ACHN (cell line): ENCODE measurements at regions not wholly inside any gene's neighbourhood (a gene's known extent, or its start where the extent isn't known, plus 50 kb on each side); places are given as distances from the start of the nearest gene placed in this dataset.

Experiments
- DNase-seq: peaks from one replicate; pipeline ENCODE4 v3.0.0-alpha.2; 2015
- in situ Hi-C: cut with HindIII; loops from 2 replicates; pipeline ENCODE4 v1.10.0; 2017; ENCODE audit warnings: low sequenced_read_pairs, low pct_ligation_motif_present, low pct_unique_long_range_greater_than_20kb

DNA sequence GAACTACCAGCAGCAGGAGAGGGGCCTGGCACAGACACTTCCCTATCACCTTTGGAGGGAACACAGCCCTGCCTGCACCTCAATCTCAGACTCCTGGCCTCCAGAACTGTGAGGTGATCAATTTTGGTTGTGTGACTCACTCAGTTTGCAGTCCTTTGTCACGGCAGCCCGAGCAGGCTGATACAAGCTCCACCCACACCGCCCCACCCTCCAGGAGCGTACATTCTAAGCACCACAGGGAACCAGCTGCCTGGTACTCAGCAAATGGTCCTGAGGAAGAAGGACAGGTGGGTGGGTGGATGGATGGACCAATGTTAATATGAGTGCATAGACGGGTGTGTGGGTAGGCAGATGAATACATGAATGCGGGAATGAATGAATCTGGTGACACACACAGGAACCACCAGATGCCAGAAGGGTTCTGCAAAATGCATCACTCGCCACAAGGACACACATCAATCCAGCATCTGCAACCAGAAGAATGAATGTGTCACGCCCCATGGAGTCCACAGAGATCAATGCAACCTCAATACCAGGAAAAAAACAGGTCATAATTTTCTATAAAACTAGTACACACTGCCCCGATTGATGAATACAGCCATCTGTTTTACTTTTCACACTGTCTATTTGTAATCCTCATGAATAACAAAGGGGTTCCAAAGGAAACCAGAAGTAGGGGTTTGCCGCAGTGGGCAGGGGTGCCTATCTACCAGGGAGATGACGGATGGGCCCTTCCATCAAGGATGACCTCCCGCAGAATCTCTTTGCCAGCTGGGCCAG is 284.5 kb downstream of the NPHP4 start:
- no peak for DNase-seq
- in situ Hi-C loops, result no loop called here

DNA sequence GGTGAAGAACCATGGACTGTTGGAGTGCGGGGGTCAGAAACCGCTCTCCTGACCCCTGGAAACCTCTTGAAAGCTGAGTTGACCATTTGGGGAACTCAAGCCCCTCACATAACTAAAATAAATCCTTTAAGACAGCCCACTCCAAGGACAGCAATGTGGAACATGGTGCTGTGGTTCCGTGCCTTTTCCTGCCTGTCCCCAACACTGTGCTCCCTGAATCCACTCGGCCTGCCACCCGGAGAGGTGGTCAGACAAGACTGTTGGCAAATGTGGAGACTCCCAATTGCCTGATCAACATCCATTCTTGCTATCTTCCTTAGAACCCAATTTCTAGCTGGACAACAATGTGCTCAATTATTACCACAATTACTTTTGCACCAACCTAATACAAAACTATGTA is 286.0 kb downstream of the NPHP4 start:
- in situ Hi-C loops, result no loop called here
- no peak for DNase-seq

DNA sequence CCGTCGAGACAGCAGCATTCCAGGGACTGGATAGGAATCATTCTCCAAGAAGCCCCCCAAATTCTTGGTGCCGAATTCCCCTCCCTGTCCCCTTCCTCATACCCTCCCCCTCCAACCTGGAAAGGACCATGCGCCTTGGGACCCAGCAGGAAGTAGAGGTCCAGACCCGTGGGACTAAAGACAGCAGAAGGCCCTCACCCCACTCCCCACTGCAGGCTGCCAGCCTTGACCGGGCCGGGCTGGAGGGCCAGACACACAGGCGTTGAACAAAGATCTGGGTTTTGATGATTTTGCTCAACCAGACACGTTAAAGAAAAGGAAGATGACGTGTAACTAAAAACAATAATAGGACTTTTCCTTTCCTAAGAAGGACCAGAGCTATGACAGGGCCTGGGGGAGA is 286.5 kb downstream of the NPHP4 start:
- in situ Hi-C loops, result no loop called here
- DNase-seq, result no peak

- in situ Hi-C loops, result no loop called here
- no peak for DNase-seq
Observed at GRCh38 chr1:5704561-5705514, 287.4 kb downstream of the NPHP4 start.

DNA sequence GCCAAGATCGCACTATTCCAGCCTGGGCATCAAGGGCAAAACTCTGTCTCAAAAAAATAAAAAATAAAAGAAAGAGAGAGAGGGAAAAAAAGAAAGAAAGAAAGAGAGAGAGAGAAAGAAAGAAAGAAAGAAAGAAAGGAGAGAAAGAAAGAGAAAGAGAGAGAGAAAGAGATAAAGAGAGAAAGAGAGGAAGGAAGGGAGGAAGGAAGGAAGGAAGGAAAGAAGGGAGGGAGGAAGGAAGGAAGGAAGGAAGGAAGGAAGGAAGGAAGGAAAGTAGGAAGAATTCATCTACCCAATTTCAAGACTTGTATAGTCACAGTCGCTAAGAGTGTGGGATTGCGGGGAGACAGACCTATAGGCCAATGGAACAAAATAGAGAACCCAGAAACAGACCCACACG is 290.6 kb downstream of the NPHP4 start:
- in situ Hi-C loops, result no loop called here
- no peak for DNase-seq

DNA sequence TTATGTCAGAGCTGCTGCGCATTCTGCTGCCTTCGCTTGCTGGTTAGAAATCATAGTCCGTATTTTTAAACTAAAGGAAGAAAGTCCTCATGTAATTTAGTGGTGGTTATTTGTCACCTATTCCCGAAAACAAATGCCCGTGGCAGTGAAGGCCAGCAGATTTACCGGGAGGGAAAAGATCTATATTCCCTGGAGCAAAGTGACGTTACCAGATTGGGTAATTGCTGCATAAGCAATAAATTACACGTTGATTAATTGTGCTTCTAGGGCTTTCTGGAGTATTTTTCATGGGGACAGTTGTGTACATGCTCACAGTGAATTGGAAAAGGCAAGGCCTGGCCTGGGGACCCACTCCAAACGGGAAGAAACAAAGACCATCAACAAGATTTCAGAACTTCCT is 298.7 kb downstream of the NPHP4 start:
- no peak for DNase-seq
- in situ Hi-C loops, result no loop called here

DNA sequence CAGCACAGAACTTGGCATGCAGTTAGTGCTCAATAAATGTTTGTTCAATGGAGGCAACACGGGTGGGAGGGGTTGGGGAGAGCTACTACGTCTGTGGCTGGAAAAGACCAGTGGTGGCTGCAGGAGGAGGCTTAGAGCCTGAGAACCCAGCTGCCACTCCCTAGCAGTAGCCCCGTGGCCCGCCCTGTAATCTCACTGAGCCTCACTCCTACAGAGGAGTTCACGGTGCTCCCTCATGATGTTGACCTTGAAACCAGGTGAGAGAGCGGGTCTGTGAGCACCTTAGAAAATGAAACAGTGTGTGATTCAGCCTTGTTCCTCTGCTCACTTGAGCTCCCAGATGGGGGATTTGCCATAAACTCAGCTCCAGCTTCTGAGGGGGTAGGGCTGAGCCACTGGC is 299.6 kb downstream of the NPHP4 start:
- DNase-seq, result no peak
- in situ Hi-C loops, result no loop called here

- in situ Hi-C loops, result no loop called here
- DNase-seq, result no peak
Observed at GRCh38 chr1:5691795-5692509, 300.3 kb downstream of the NPHP4 start.

DNA sequence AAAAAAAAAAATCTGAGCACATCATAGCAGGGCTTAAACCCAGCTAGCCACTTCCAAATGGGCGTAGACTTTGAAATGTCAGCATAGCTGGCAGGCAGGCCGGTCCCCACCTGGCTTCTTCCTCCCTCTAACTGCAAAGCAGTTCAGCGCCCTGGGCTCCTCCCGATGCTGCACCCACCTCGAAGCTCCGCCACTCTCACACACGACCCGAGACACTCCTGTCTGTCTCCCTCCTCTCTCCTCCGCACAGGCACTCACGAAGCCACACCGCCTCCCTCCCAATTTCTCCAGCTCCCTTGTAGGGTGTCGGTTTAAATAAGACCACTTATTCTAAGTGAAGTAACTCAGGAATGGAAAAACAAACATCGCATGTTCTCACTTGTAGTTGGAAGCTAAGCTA is 301.3 kb downstream of the NPHP4 start:
- in situ Hi-C loops, result no loop called here
- DNase-seq, result no peak

DNA sequence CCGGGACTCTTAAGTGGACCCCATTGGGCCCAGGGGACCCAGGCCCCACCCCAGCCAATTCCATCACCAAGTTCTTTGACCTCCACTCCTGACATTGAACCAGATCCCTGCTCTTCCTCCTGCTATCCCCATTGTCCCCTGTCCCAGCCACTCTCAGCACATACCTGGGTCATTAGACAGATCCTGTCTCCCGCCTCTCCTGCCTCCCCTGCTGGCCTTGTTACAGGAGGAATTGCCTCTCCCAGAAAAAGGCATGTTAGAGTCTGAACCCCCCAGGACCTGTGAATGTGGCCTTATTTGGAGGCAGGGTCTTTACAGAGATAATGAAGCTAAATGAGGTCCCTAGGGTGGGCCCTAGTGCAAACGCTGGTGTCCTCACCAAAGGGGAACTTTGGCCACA is 301.9 kb downstream of the NPHP4 start:
- no peak for DNase-seq
- in situ Hi-C loops, result no loop called here

- in situ Hi-C loops, result no loop called here
- no peak for DNase-seq
Observed at GRCh38 chr1:5688081-5689077, 303.8 kb downstream of the NPHP4 start.

DNA sequence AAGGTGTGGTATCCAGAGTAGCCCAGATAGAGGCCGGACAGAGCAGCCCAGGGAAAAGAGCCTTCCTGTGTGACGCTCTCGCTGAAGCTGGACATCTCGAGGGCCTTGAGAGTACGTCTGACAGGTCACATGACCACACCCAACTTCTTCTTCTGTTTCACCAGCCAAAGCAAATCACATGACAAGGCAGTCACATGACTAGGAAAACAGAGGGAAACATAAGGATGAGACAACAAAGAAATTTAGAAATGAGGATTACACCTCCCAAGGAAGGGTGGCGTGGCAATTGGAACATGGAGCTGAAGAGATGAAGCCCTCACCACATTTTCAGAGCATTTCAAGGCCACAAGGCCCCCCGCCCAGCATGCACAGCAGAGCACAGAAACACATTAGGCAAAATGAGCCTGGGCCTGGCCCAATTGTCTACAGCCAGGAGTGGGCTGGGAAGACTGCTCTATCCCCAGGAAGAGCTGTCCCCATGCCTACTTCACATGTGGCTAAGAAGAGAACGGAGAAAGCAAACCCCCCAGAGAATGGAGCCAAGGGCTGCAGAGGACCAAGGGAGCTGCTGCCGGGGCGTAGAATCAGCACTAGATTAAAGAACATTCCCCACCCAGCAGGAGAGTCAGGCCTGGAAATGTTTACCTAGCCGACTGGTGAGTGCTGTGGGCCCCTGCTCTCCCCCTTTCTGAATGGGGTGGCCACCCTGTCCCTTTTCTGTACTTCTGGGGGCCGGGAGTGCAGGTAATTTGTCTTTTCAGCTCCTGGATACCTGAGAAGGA is 305.1 kb downstream of the NPHP4 start:
- in situ Hi-C loops, result no loop called here
- DNase-seq, result no peak

- in situ Hi-C loops, result no loop called here
- DNase-seq, result no peak
Observed at GRCh38 chr1:5686195-5686594, 306.0 kb downstream of the NPHP4 start.

DNA sequence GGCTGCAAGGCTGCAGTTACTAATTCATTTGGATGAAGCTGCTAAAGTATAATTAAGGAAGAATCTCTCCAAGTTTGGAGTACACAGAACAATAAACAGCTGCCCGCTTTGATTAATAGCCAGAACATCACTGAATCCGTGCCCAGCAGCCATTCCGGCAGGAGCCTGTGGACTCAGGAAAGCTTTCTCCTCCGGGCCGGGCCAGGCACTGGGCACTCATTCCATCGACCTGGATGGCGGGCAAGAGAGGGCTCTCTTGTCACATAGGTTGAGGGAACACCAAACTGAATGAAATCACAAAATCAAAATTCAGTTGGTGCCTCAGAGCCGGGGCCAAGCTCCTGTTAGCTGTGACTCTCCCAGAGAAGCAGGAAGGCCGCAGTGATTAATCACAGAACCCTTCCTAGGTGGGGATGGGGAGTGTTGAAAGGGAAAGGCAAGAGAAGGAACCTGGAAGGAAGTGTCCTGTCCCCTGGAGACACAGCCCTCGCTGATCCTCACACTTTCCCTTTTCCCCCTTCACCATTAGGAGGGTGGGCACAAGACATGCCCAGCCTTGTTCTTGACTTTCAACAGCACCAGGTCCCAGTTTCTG is 306.7 kb downstream of the NPHP4 start:
- in situ Hi-C loops, result no loop called here
- no peak for DNase-seq

DNA sequence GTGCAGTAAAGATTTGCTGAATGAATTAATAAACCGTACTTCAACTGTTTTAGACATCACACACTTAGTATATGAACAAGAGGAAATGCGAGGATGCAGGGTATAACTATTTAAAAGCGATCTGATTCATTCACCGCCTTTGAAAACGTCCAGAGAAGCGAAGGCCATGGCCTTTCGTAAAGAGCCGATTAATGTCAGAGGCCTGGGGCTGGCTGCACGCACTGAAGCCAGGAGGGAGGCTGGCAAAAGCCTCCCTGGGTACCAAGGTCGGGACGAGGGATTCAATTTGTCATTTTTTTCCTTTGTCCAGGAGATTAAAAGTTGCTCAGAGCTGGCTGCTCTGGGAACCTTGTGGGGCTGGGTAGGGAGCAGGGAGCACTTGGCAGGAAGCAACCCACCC is 307.4 kb downstream of the NPHP4 start:
- in situ Hi-C loops, result no loop called here

GRCh38 chr1:5683446-5683845 is 308.8 kb downstream of the NPHP4 start:
- no peak for DNase-seq
- in situ Hi-C loops, result no loop called here

More for the DNA sequence above, 307.4 kb downstream of the NPHP4 start:
- DNase-seq, result no peak

DNA sequence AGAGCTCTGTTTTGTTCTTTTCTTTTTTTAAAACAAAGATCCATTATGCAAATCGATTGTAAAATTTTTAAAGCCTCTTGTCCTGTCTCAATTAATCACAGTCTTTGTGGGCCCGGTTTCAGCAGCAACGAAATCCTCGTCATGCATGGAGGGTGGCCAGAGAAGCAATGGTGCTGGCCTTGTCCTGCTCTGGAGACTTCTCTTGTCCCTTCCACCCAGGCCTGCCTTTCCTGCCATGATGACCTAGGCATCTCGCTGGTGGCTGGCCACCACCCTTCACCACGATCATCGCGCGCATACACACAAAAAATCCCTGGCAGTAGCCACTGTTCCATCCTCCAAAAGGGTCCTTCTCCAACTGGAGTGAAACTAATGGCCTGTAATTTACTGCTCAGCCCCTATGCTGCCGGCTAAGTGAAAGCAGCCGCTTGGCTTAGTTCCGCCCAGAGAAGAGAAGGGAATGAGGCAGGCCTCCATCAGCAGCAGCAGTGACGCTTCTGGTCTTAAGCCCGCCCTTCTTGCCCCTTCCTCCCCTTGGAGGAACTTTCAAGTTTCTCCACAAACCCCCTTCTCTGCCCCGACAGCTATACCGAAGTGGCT is 309.5 kb downstream of the NPHP4 start:
- in situ Hi-C loops, result no loop called here
- DNase-seq, result no peak
